Mesodermal cell (in vitro differentiated cells): ENCODE measurements at regions not wholly inside any gene's neighbourhood (a gene's known extent, or its start where the extent isn't known, plus 50 kb on each side); places are given as distances from the start of the nearest gene placed in this dataset.
A peak's percentile ranks its signal among the peaks of the same experiment; 100 is the strongest.
"Not testable (repeated sequence)": the region's sequence is repeated elsewhere in the genome, so short reads cannot be mapped to it uniquely, and the experiment has no call there.

Experiments
- H3K27ac ChIP-seq: 2 replicates; pipeline ENCODE4 v1.7.0; 2013; ENCODE audit warnings: mild to moderate bottlenecking, low read depth, low read length, moderate library complexity; ENCODE audit not compliant: severe bottlenecking
- H3K36me3 ChIP-seq: 2 replicates; pipeline ENCODE4 v1.7.1; 2013; ENCODE audit warnings: mild to moderate bottlenecking, low read length, moderate library complexity; ENCODE audit not compliant: control insufficient read depth, insufficient read depth
- H3K4me1 ChIP-seq: one replicate; pipeline ENCODE4 v1.7.1; 2013; ENCODE audit warnings: mild to moderate bottlenecking, low read length; ENCODE audit not compliant: insufficient read depth, control insufficient read depth, poor library complexity, severe bottlenecking
- H3K4me3 ChIP-seq: 2 replicates; pipeline ENCODE4 v1.7.0; 2013; ENCODE audit warnings: low read length, control low read depth, mild to moderate bottlenecking; ENCODE audit not compliant: insufficient read depth, poor library complexity, severe bottlenecking; ENCODE audit errors: extremely low read depth
- H3K9me3 ChIP-seq: 2 replicates; pipeline ENCODE4 v1.7.1; 2013; ENCODE audit warnings: mild to moderate bottlenecking, low read length, moderate library complexity; ENCODE audit not compliant: control insufficient read depth
- WGBS, 2 experiments: methylation state at CpG; one replicate each; pipeline ENCODE4 v1.1.5; 2013; ENCODE audit warnings: missing lambda C conversion rate in 2 of 2; ENCODE audit not compliant: insufficient coverage in 2 of 2; 5-methylcytosine and 5-hydroxymethylcytosine counted together

DNA sequence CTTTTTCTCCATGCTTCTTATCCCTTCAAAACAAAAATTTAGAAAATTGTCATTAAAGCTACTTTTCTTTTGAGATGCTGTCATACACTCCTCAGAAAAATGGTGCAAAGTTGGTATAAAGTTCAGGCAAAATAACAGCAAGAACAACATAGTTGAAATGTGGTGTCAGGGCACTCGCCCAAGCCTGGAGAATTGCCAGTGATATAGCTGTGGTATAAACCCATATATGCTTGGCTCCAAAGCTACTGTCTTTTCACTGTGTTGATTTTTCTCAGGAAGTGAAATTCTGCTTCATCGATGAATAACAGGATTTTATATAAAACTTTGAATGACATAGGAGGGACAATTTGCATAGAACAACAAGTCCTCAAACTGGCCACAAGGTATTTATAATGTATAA lies 2532.9 kb downstream of the PCDH9 start:
- Histone ChIP-seq H3K36me3 (no peaks in the 10 kb centered on the region), H3K27ac (no peak overlapping the region), H3K9me3 (no peaks in the 10 kb centered on the region), H3K4me3 (no peak overlapping the region), H3K4me1 (no peaks in the 10 kb centered on the region)
- 33 to 50% methylated on average over 1 of the region's 2 CpGs for WGBS, 2 experiments

- no peaks in the 10 kb centered on the region for H3K9me3 ChIP-seq
- H3K36me3 ChIP-seq = no peaks in the 10 kb centered on the region
- H3K4me1 ChIP-seq = no peaks in the 10 kb centered on the region
- H3K27ac ChIP-seq = no peak overlapping the region
- no peak overlapping the region for H3K4me3 ChIP-seq
- 95 to 100% methylated on average over 2 to 3 of the region's 4 CpGs for WGBS, 2 experiments
Measured at GRCh38 chr13:64688893-64689677, 2541.1 kb downstream of the PCDH9 start.

DNA sequence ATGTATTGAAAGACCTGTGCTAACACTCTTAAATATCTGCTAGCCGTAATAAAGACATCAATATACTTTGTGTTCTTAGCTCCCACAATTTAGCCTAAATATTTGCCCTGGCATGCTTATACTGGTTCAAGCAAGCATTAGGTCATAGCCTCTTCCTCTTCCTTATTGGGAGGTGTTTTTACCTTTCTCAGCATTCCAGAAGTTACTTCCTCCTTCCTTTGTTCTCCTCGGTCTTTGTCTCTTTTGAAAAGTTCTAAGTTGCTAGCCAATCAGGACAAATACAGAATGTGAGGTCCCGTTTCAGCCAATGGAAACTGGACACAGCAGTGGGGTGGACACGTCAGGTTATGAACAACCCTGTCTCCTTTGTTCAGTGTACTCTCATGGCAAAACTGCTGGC lies 2543.6 kb downstream of the PCDH9 start:
- not testable (repeated sequence) for H3K36me3 ChIP-seq, H3K9me3 ChIP-seq, H3K27ac ChIP-seq, H3K4me3 ChIP-seq, H3K4me1 ChIP-seq
- WGBS, 2 experiments = 92 to 93% methylated on average over 4 of the region's 4 CpGs

- Histone ChIP-seq H3K9me3 (no peaks in the 10 kb centered on the region), H3K4me3 (no peak overlapping the region), H3K4me1 (no peaks in the 10 kb centered on the region), H3K36me3 (no peaks in the 10 kb centered on the region), H3K27ac (no peak overlapping the region)
- 0 to 47% methylated on average over 1 to 2 of the region's 7 CpGs for WGBS, 2 experiments
Measured at GRCh38 chr13:64684685-64685431, 2545.3 kb downstream of the PCDH9 start.

GRCh38 chr13:64684108-64684507 lies 2546.0 kb downstream of the PCDH9 start:
- no peak overlapping the region for H3K4me3 ChIP-seq
- WGBS, 2 experiments = 70% methylated on average over 2 of the region's 3 CpGs; no CpG with 5 or more reads in 1 of the 2 experiments
- H3K27ac ChIP-seq = no peak overlapping the region
- no peaks in the 10 kb centered on the region for H3K9me3 ChIP-seq
- no peaks in the 10 kb centered on the region for H3K4me1 ChIP-seq
- H3K36me3 ChIP-seq = no peaks in the 10 kb centered on the region

GRCh38 chr13:64680739-64681138 lies 2549.4 kb downstream of the PCDH9 start:
- Histone ChIP-seq H3K4me3 (no peak overlapping the region), H3K4me1 (peaks cover 5% of the 10 kb centered on the region), H3K9me3 (no peaks in the 10 kb centered on the region), H3K36me3 (no peaks in the 10 kb centered on the region), H3K27ac (no peak overlapping the region)
- WGBS, 2 experiments = no CpG with 5 or more reads among the region's 1 CpG

DNA sequence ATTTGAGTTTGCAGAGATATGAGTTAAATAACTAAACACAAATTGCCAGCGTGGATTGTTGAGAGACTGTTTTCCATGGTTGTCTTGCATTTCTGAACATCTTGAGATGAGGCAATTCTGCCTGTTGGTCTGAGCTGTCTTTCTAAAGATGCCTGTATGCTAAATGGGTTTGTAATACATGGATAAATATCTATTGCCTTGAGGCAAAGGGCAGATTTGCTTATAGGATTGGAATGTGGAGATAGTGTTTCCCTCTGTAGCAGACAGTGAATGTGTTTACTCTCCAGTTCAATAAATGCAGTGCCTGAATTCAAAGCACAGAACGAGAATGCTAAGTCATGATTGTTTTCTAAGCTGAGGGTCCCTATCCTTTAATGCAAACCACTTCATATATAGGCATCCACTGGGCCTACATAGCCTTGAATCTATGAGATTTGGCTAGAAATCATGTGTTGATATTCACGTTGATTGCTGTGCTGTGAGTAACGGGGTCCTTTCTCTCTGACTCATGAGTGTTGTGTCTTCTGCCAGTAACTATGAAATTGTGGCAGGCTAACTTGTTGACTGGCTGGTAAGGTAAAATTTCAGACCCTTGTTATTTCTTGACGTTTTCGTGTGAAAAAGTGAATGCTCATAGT lies 2554.8 kb downstream of the PCDH9 start:
- Histone ChIP-seq H3K9me3 (no peaks in the 10 kb centered on the region), H3K36me3 (no peaks in the 10 kb centered on the region), H3K4me3 (no peak overlapping the region), H3K4me1 (peaks cover 13% of the 10 kb centered on the region), H3K27ac (peak overlapping the region; percentile 83)
- WGBS, 2 experiments = 63 to 69% methylated on average over 5 of the region's 6 CpGs

DNA sequence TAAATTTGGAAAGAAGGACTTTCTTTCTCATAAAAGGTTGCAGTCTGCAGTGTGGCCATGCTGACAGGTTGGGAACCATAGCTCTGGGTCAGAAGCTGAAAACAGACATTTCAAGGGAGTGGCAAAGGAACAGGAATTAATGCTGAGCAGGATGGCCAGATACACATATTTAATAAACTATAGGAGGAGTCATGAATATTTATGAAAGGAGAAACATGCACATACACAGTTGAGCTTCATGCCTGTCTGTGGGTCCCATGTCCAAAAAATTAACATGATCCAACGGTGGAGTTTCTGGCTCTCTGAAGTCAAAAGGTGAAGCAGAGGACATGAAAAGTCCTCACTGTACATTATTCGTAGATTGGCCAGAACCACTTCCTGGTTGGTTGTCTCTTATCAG lies 2556.0 kb downstream of the PCDH9 start:
- peaks cover 13% of the 10 kb centered on the region for H3K4me1 ChIP-seq
- no peak overlapping the region for H3K4me3 ChIP-seq
- no peaks in the 10 kb centered on the region for H3K9me3 ChIP-seq
- no peak overlapping the region for H3K27ac ChIP-seq
- H3K36me3 ChIP-seq = no peaks in the 10 kb centered on the region
- whole genome bisulfite sequencing, 2 experiments = 96 to 97% methylated on average over 2 of the region's 2 CpGs

- no peak overlapping the region for H3K4me3 ChIP-seq
Measured at GRCh38 chr13:64672751-64673150, 2557.4 kb downstream of the PCDH9 start.

GRCh38 chr13:64662887-64663593 lies 2567.1 kb downstream of the PCDH9 start:
- Histone ChIP-seq H3K36me3 (no peaks in the 10 kb centered on the region), H3K4me1 (no peaks in the 10 kb centered on the region), H3K9me3 (peaks cover 8% of the 10 kb centered on the region), H3K4me3 (no peak overlapping the region), H3K27ac (no peak overlapping the region)
- 86 to 90% methylated on average over 6 of the region's 7 CpGs for WGBS, 2 experiments

More at GRCh38 chr13:64672751-64673150, 2557.4 kb downstream of the PCDH9 start:
- Histone ChIP-seq H3K4me1 (peaks cover 13% of the 10 kb centered on the region), H3K27ac (no peak overlapping the region), H3K36me3 (no peaks in the 10 kb centered on the region), H3K9me3 (no peaks in the 10 kb centered on the region)
- 100% methylated on average over 1 of the region's 2 CpGs; no CpG with 5 or more reads in 1 of the 2 experiments for WGBS, 2 experiments
